T-cell (primary cell): ENCODE measurements at regions not wholly inside any gene's neighbourhood (a gene's known extent, or its start where the extent isn't known, plus 50 kb on each side); places are given as distances from the start of the nearest gene placed in this dataset.

Experiments
- ATAC-seq, 4 experiments: fragments of 200-7000 bp in 3 of 4; fragments of 150-1000 bp in 1 of 4; cut with Tn5 transposase; replicated peaks in 1 of 4; 1 replicate in 3 of 4; 2 replicates in 1 of 4; pipeline ENCODE4 v1.10.0; 2021; ENCODE audit warnings: moderate library complexity in 3 of 4, mild to moderate bottlenecking in 2 of 4, moderate number of reproducible peaks in 1 of 4
- CTCF ChIA-PET, 2 donors: fragments of 300-600 bp; sonication (Branson Sonifier 250); formaldehyde crosslinking; loops; one replicate each; lab custom pipeline; 2022; ENCODE audit warnings: antibody characterized with exemption in 2 of 2; lab: Charles Lee
- POLR2A ChIA-PET, 2 donors: fragments of 300-600 bp; sonication (Branson Sonifier 250); formaldehyde crosslinking; loops; one replicate each; lab custom pipeline; 2022; ENCODE audit warnings: antibody characterized with exemption in 2 of 2; lab: Charles Lee
- DNase-seq, 35 experiments: peaks; one replicate each; pipeline versions ENCODE4 v3.0.0 to v3.0.0-alpha.2; 2013 to 2023
- H3K27ac ChIP-seq: one replicate; pipeline ENCODE4 v1.5.1; 2013; ENCODE audit warnings: low read length
- H3K27me3 ChIP-seq, 2 experiments: replicated peaks in 1 of 2; 1 replicate in 1 of 2; 2 replicates in 1 of 2; pipeline versions ENCODE4 v1.6.1 to v1.7.0; 2013; ENCODE audit warnings: low read length in 1 of 2, mixed read lengths in 1 of 2; ENCODE audit not compliant: control insufficient read depth in 2 of 2, insufficient read depth in 2 of 2; ENCODE audit errors: extremely low read depth in 1 of 2
- H3K36me3 ChIP-seq, 2 donors: 1 replicate in 1 of 2; 2 replicates in 1 of 2; pipeline versions ENCODE4 v1.6.1 to v1.7.0; 2013; ENCODE audit warnings: low read length in 1 of 2; ENCODE audit not compliant: control insufficient read depth in 2 of 2, insufficient read depth in 1 of 2; ENCODE audit errors: extremely low read depth in 1 of 2
- H3K4me1 ChIP-seq, 2 experiments: 1 replicate in 1 of 2; 2 replicates in 1 of 2; pipeline versions ENCODE4 v1.6.1 to v1.7.0; 2013; ENCODE audit warnings: low read length in 2 of 2, mixed read lengths in 1 of 2; ENCODE audit not compliant: insufficient read depth in 2 of 2, control insufficient read depth in 1 of 2; ENCODE audit errors: extremely low read depth in 1 of 2
- H3K4me3 ChIP-seq, 2 donors: 1 replicate in 1 of 2; 2 replicates in 1 of 2; pipeline versions ENCODE4 v1.5.1 to v1.7.0; 2013; ENCODE audit warnings: mild to moderate bottlenecking in 2 of 2, low read length in 1 of 2, moderate library complexity in 1 of 2; ENCODE audit not compliant: control insufficient read depth in 1 of 2; ENCODE audit errors: extremely low read depth in 1 of 2
- H3K9me3 ChIP-seq: 2 replicates; pipeline ENCODE4 v1.7.0; 2013
- H3K27ac Mint-ChIP-seq, 2 donors: one replicate each; pipeline ENCODE4 v1.8.0; 2020 to 2021; ENCODE audit warnings: mild to moderate bottlenecking in 2 of 2, mixed read lengths in 2 of 2
- H3K27me3 Mint-ChIP-seq, 2 donors: one replicate each; pipeline ENCODE4 v1.8.0; 2021 to 2022; ENCODE audit warnings: mixed read lengths in 2 of 2
- H3K36me3 Mint-ChIP-seq: one replicate; pipeline ENCODE4 v1.8.0; 2021; ENCODE audit warnings: mixed read lengths
- H3K4me1 Mint-ChIP-seq, 3 donors: one replicate each; pipeline ENCODE4 v1.8.0; 2020 to 2022; ENCODE audit warnings: mixed read lengths in 3 of 3, mild to moderate bottlenecking in 1 of 3
- H3K4me3 Mint-ChIP-seq, 3 donors: one replicate each; pipeline ENCODE4 v1.8.0; 2020 to 2022; ENCODE audit warnings: mild to moderate bottlenecking in 3 of 3, mixed read lengths in 3 of 3, moderate library complexity in 3 of 3
- H3K9me3 Mint-ChIP-seq, 3 donors: one replicate each; pipeline ENCODE4 v1.8.0; 2020 to 2022; ENCODE audit warnings: mixed read lengths in 3 of 3
- WGBS: methylation state at CpG from one replicate; pipeline ENCODE4 v1.1.5; 2013; ENCODE audit warnings: missing lambda C conversion rate; ENCODE audit not compliant: insufficient coverage; 5-methylcytosine and 5-hydroxymethylcytosine counted together

DNA sequence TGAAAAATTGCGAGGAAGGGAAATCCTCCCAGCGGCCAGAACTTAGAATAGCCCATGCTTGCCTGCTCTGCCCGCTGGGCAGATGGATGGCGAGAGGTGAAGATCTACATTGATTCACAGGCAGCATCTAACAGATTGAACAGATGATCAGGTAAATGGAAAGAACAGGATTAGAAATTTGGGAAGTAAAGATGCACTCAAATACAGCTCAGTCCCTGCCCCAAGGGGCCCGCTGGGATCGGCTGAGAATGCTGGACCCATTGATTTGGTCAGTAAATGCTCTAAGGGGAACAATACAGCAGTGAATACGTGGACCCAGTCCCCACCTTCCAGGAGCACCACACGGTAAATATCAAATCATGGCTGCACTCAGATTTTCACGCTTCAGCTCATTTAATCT is 248.2 kb downstream of the MATN1 start:
- peaks cover 0 to 9% of the 10 kb centered on the region in 2 experiments for H3K27me3 ChIP-seq
- CTCF ChIA-PET: no interaction called here
- ATAC-seq (no peak), DNase-seq (no peak)
- no peaks in the 10 kb centered on the region for H3K36me3 ChIP-seq
- WGBS: 79% methylated on average over 5 of the region's 9 CpGs
- H3K9me3 ChIP-seq: no peaks in the 10 kb centered on the region
- no peak overlapping the region for H3K4me3 ChIP-seq
- no peak overlapping the region for H3K27ac Mint-ChIP-seq
- POLR2A ChIA-PET: no interaction called here
- H3K4me1 Mint-ChIP-seq: no peaks in the 10 kb centered on the region
- no peaks in the 10 kb centered on the region for H3K4me1 ChIP-seq
- H3K27ac ChIP-seq: no peak overlapping the region
- no peaks in the 10 kb centered on the region for H3K36me3 Mint-ChIP-seq
- no peak overlapping the region for H3K4me3 Mint-ChIP-seq
- H3K9me3 Mint-ChIP-seq: no peaks in the 10 kb centered on the region
- H3K27me3 Mint-ChIP-seq: peaks cover 2 to 10% of the 10 kb centered on the region in 2 donors

DNA sequence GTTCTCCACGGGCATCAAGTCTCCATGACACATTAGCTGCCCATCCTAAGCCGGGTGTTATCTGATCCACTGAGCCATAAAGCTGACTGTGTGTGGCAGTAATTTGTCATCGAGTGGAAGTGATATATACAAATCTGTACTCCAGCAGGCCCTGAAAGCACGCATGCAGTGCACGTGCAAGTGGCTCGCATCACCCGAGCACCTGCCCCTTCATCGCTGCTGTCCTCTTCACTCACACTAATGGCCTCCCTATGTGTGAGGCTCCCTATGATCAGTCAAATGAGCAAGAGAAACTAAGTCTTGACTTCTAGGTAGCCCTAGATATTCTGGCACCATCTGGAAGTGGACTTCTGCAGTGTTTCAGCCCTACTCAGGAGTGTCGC is 248.6 kb downstream of the MATN1 start:
- Mint-ChIP-seq H3K27ac (no peak overlapping the region), H3K27me3 (peaks cover 0 to 10% of the 10 kb centered on the region in 2 donors), H3K36me3 (no peaks in the 10 kb centered on the region), H3K9me3 (no peaks in the 10 kb centered on the region), H3K4me3 (no peak overlapping the region), H3K4me1 (no peaks in the 10 kb centered on the region)
- Histone ChIP-seq H3K4me3 (no peak overlapping the region), H3K36me3 (no peaks in the 10 kb centered on the region), H3K4me1 (no peaks in the 10 kb centered on the region), H3K27me3 (peaks cover 0 to 9% of the 10 kb centered on the region in 2 experiments), H3K9me3 (no peaks in the 10 kb centered on the region), H3K27ac (no peak overlapping the region)
- ATAC-seq (no peak), DNase-seq (no peak)
- CTCF ChIA-PET: no interaction called here
- WGBS: 83% methylated on average over 6 of the region's 9 CpGs
- POLR2A ChIA-PET: no interaction called here

DNA sequence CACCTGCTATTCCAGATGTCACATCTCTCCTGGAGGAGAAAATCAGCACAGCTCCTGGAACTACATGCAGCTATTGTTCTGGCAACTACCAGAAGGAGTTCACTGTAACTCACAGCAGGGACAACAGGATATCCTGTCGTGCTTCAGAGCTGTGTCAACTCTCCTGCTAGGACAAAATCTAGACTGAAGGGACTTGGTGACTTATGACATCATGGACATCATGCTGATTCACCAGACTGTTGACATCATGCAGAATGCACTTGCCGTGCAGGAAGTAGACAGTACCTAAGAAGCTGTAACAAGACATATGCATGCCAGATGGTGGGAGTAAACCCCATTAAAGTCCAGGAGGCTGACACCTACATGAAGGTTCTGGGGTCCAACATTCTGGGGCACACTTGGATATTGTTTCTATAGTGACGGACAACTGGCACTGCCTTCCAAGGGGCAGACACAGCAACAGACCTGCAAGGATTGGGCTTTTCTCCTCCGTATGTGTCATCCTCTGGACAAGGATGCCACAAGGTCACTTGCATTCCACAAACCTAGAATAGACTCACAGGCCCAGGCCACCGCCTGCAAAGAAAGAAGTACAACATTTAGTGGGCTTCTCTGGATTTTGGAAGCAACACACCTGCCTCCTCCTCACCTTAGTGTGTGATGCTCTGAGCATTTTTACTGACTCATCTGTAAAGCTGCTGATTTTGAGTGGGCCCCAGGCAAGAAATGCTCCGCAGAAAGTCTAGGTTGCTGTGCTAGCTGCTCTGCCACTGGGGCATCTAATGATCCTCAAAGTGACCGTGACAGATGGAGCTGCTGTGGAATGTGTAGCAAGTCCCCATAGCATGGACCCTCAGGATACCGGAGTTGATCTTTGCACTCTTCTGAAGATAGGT is 249.2 kb downstream of the MATN1 start:
- no peak overlapping the region for H3K27ac ChIP-seq
- H3K27ac Mint-ChIP-seq: no peak overlapping the region
- no peak overlapping the region for H3K4me3 ChIP-seq
- no peak for ATAC-seq
- no peaks in the 10 kb centered on the region for H3K36me3 Mint-ChIP-seq
- peaks cover 0 to 12% of the 10 kb centered on the region in 2 experiments for H3K27me3 ChIP-seq
- CTCF ChIA-PET: no interaction called here
- peaks cover 0 to 10% of the 10 kb centered on the region in 2 donors for H3K27me3 Mint-ChIP-seq
- no peaks in the 10 kb centered on the region for H3K4me1 ChIP-seq
- DNase-seq: no peak
- no peaks in the 10 kb centered on the region for H3K36me3 ChIP-seq
- H3K4me1 Mint-ChIP-seq: no peaks in the 10 kb centered on the region
- 73% methylated on average over 6 of the region's 8 CpGs for WGBS
- no peaks in the 10 kb centered on the region for H3K9me3 ChIP-seq
- no peak overlapping the region for H3K4me3 Mint-ChIP-seq
- H3K9me3 Mint-ChIP-seq: no peaks in the 10 kb centered on the region
- POLR2A ChIA-PET: no interaction called here

DNA sequence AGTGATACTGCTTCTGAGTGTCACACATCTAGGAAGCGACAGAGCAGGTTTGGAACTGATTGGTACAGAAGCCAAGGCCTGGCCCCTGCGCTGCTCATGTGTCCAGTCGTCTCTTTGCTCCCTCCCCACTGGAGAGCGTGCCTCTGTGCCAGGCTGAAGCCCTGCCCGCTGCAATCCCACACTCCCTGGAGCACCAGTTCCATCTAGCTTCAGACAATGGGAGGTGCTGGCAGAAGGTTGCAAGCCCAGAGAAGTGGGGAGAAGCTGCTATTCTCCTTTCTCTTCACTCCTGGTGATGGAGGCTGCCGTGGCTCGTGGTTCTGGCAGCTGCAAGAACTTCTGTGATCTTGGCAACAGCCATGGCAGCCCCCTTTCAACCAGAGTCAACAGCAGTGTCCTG is 250.9 kb downstream of the MATN1 start:
- ChIA-PET CTCF (no interaction called here), POLR2A (no interaction called here)
- Mint-ChIP-seq H3K4me3 (no peak overlapping the region), H3K9me3 (no peaks in the 10 kb centered on the region), H3K36me3 (no peaks in the 10 kb centered on the region), H3K27ac (no peak overlapping the region), H3K27me3 (peaks cover 4 to 14% of the 10 kb centered on the region in 2 donors), H3K4me1 (no peaks in the 10 kb centered on the region)
- peaks cover 0 to 11% of the 10 kb centered on the region in 2 experiments for H3K27me3 ChIP-seq
- H3K9me3 ChIP-seq: no peaks in the 10 kb centered on the region
- no peaks in the 10 kb centered on the region for H3K4me1 ChIP-seq
- WGBS: 77% methylated on average over 3 of the region's 7 CpGs
- no peak for ATAC-seq
- H3K36me3 ChIP-seq: no peaks in the 10 kb centered on the region
- no peak overlapping the region for H3K27ac ChIP-seq
- H3K4me3 ChIP-seq: no peak overlapping the region
- DNase-seq: no peak

DNA sequence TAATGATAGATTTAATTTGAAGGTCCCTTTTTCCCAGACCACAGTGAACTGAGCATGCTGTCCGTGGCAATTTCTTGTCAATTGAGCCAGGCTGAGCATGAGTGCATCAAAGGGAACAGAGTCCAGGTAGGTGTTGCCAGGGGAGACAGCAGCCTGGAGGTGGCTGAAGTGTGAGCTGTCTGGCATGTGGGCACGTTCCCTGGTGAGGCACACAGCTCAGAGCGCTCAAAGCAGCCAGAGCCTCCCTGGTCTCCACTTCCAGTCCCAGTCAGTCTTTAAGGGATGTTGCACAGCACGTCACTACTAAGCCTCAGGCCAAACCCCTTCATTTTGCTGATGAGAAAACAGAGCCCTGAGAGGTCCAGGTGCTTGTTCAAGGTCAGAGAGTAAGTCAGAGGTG is 251.4 kb downstream of the MATN1 start:
- Histone ChIP-seq H3K27me3 (peaks cover 0 to 14% of the 10 kb centered on the region in 2 experiments), H3K36me3 (no peaks in the 10 kb centered on the region), H3K4me3 (no peak overlapping the region), H3K9me3 (no peaks in the 10 kb centered on the region), H3K27ac (no peak overlapping the region), H3K4me1 (no peaks in the 10 kb centered on the region)
- ChIA-PET POLR2A (no interaction called here), CTCF (no interaction called here)
- WGBS: no CpG with 5 or more reads among the region's 4 CpGs
- peaks cover 4 to 9% of the 10 kb centered on the region in 2 donors for H3K27me3 Mint-ChIP-seq
- H3K27ac Mint-ChIP-seq: no peak overlapping the region
- H3K9me3 Mint-ChIP-seq: no peaks in the 10 kb centered on the region
- no peaks in the 10 kb centered on the region for H3K4me1 Mint-ChIP-seq
- ATAC-seq: no peak
- no peak overlapping the region for H3K4me3 Mint-ChIP-seq
- DNase-seq: no peak
- H3K36me3 Mint-ChIP-seq: no peaks in the 10 kb centered on the region

DNA sequence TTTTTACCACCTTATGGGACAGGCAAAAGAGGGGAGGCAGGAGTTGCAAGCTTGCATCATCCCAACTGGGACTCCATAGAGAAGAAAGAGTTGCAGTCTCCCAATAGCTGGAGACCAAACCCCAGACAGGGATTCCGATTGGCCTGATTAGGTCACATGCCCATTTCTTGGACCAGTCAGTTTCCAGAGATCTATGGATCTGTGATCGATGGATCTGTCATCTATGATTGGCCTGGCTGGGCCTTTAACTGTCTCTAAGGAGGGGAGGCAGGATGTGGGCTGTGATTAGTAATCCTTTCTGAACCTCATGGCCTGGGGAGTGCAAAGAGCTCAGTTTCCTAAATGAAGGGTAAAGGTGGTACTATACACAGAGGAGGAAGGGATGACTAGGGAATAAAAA is 252.1 kb downstream of the MATN1 start:
- Histone ChIP-seq H3K9me3 (no peaks in the 10 kb centered on the region), H3K27ac (no peak overlapping the region), H3K4me1 (no peaks in the 10 kb centered on the region), H3K4me3 (no peak overlapping the region), H3K27me3 (peaks cover 0 to 16% of the 10 kb centered on the region in 2 experiments), H3K36me3 (no peaks in the 10 kb centered on the region)
- Mint-ChIP-seq H3K4me1 (no peaks in the 10 kb centered on the region), H3K27ac (no peak overlapping the region), H3K9me3 (no peaks in the 10 kb centered on the region), H3K27me3 (peaks cover 7 to 9% of the 10 kb centered on the region in 2 donors), H3K36me3 (no peaks in the 10 kb centered on the region), H3K4me3 (no peak overlapping the region)
- WGBS: 77% methylated on average over 2 of the region's 2 CpGs
- CTCF ChIA-PET: no interaction called here
- DNase-seq (no peak), ATAC-seq (no peak)
- POLR2A ChIA-PET: no interaction called here
